HG03565 (cell line): ENCODE measurements at regions not wholly inside any gene's neighbourhood (a gene's known extent, or its start where the extent isn't known, plus 50 kb on each side); places are given as distances from the start of the nearest gene placed in this dataset.

Experiments used
- ATAC-seq: cut with Tn5 transposase; IDR thresholded peaks from one replicate; pipeline ENCODE4 v1.9.1; 2021; ENCODE audit warnings: mild to moderate bottlenecking, moderate library complexity; ENCODE audit not compliant: unreplicated experiment

GRCh38 chr13:103195762-103196161 is 129.5 kb upstream of the SLC10A2 start:
- no peak for ATAC-seq

DNA sequence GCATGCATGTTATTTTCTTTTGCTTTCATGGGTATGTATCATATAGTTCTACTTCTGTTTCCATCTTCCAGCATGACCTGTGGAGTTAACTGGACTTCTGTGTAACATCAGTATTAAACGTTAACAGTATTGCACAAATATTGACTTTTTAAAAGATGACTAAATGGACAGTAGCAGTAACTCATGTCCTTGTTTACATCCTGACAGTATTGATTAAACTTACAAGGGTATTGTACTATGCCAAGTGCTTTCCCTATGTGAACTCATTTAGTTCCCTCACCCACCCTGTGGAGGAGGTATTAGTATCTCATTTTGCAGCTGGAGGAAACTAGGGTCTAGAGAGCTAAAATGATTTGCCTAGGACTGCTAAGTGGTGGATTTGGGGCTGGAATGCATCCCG is 128.7 kb upstream of the SLC10A2 start:
- ATAC-seq = no peak

DNA sequence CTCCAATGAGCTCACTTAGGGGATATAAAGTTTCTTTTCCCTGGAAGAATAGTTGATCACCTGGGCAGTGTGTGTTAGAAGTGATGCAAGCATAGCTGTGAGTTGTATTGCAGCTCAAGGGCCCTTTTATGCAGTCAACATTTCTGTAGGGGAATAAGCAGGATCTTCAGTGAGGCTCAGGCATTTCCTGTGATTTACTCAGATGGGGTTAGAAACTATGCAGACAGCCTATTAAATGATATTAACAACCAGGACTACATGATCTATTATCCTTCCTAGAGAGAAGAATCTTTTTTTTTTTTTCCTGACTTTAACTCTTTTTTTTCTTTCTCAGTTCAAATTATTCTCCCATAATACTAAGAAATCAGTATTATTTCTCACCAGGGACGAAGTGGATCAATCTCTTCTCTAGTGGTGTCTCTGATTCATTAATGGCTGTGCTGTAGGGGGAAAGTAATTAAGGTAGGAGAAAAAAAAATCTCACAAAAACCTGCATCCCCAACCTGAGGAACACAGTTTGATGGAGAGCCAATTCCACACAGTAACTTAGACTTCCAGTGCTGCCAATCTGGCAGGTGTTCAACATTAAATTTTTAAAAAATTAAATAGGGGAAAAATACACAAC is 126.4 kb upstream of the SLC10A2 start:
- no peak for ATAC-seq

DNA sequence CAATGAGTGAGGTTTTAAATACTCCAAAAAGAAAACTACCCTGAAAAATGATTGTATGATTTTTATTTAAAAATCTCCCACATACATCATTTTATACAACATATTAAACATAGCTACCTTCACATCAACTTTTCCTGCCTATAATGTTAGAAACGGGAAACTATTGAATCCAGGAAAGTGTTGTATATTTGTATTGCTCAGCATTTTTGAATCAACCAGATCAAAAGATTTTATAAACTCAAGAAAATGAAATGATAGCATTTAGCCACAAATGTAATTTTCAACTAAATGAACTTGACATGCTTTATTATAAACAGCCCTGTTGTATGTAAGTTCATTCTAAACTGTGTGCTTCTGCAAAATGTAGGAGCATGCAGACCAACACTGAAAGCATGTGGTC is 124.6 kb upstream of the SLC10A2 start:
- ATAC-seq = no peak

- ATAC-seq = no peak
Observed at GRCh38 chr13:103188713-103189326, 122.6 kb upstream of the SLC10A2 start.

GRCh38 chr13:103187721-103188156 is 121.5 kb upstream of the SLC10A2 start:
- no peak for ATAC-seq

- ATAC-seq = peak; percentile 62
Observed at GRCh38 chr13:103184413-103184812, 118.2 kb upstream of the SLC10A2 start.

DNA sequence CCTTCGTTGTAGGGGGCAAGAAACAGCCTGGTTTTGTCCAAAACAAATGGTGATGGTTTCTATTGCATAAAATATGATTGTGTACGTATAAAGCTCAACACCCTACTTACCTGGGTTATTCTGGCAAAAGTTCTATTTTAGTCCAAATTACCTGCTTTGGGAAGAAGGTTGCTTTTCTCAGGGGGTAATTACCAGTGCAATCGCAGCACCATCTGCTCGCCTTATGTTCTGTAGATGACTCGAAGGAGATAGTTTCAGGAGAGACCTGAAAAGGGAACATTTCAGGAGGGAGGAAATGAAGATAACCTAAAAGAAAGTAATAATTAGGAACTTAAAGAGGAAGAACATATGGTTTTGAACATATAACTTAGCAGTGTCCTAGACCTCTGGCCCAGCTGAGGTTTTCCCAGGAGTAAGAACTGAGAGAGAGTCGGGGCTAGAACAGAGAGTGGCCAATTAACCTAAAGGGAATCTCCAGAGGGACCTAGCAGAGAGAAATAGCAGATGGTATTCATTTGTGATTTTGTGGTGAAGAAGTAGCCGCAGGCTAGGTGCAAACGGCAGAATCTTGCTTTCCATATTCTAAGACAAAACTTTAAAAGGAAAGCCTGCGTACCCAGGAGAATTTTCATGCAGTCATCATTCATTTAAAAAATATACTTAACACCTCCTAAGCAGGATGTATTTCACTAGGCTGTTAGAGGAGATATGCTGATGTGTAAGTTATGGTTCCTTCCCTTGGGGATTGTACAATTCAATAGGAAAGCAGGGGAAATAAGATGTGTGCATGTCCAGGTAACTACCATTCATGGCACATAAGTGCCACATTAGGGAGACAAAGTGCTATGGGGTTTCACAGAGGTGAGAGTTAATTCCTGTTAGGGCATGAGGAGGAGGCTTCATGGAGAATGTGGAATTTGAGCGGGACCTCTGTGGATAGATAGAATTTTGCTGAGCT is 113.0 kb upstream of the SLC10A2 start:
- ATAC-seq = no peak

DNA sequence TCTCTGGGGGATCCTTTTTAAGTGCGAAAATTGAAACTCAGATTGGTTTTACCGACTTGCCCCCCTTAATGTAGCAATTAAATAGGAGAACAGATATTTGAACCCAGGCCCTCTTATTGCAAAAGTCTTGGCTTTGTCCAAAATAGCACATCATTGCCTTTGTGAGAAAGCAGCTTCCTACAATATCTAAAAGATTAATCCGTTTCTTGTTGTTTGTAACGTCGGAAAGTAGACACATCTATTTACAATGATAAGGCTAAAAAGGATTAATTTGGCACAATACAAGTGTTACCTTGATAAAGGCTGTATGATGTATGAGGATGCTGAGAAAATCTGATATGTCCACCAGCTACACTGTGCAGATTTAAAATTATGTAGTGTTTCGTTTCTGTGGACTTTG is 108.7 kb upstream of the SLC10A2 start:
- ATAC-seq = no peak

GRCh38 chr13:103168901-103169508 is 102.8 kb upstream of the SLC10A2 start:
- no peak for ATAC-seq

DNA sequence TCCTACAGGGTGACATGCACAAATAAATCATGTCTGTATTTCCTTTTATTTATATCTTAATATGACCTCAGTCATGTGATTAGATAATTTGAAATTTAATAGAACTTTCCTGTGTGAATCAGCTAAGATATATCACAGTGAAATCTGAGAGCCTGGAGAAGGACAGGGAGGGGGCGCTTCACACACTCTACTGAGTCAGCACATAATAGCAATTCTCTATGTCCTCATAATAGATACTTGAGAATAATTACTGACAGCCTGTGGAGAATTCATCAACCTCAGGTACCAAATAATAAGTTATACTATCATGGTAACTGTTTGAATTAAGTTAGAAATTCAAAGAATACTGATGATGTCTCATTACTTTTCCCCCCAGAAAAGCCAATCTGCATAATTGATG is 98.0 kb upstream of the SLC10A2 start:
- no peak for ATAC-seq

- ATAC-seq = no peak
Observed at GRCh38 chr13:103161476-103161875, 95.3 kb upstream of the SLC10A2 start.

GRCh38 chr13:103157434-103158145 is 91.4 kb upstream of the SLC10A2 start:
- no peak for ATAC-seq

DNA sequence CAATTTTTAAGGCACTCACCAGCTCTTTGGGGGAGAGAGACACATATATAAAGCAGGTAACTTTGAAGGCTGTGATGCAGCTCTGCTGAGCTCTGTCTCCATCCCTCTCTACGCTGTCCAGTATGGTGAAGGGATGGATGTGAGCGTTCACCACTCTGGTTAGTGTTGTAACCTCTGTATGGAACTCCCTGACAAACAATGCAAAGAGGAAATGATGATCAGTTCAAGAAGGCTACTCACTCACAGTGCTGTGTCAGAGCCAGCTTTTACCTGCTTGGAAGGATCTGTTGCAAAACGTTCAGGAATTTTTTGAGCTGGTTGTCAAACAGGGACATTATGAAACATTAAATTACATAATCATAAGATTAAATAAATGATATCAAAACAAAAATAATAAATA is 90.8 kb upstream of the SLC10A2 start:
- no peak for ATAC-seq

GRCh38 chr13:103156346-103156998 is 90.3 kb upstream of the SLC10A2 start:
- ATAC-seq = no peak

DNA sequence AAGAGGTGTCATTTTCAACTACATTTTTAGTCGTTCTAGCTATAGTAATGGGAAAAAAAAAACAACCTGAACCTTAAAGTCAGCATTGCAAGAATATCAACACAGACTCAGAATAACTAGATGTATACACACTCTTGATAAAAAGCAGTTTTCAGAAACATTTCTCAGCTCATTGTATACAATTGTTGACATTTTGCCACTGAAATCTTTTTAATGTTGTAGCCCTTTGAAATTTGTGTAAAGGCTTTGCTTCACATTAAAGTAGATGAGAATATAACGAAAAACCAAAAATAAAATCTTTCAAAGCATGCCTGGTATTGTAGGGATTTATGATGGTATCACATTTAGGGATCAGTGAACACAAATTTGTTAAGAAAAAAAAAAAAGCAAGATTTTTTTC is 87.2 kb upstream of the SLC10A2 start:
- no peak for ATAC-seq

DNA sequence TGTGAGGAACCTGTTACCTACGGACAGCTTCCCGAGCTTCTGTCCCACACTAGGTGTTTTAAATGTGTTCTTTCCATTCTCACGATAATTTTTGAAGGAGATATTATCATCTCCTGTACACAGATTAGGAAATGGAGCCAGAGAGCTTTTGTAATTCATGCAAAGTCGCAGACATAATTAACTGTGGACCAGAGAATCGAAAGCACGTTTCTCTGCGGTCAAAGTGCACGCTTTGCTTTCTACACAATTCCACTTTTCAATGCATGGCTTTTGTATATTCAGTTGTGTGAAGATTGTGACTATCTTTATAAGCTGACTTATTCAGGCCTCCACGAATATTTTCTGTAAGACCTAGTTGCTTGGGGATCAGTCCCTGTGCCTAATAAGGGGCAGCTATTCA is 81.7 kb upstream of the SLC10A2 start:
- no peak for ATAC-seq

GRCh38 chr13:103145442-103145841 is 79.2 kb upstream of the SLC10A2 start:
- no peak for ATAC-seq

DNA sequence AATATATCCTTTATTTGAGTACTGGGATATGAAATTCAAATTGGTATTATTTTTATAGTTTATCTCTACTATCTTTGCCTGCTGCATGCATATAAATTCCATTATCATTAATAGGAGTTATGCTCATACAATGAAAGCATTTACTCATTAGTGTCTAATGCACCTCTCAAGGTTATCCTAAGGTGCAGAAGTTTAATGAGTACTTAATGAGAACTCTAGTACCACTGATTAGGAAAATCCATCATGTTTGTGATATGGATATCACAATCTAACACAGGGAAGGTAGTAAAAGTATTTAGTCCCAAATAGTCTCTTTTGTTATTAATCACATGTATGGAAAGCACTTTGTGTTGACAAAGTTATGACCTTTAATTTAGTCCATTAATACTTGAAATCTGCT is 77.2 kb upstream of the SLC10A2 start:
- ATAC-seq = no peak

- ATAC-seq = no peak
Observed at GRCh38 chr13:103142151-103142550, 75.9 kb upstream of the SLC10A2 start.
